ENCODE measurements at regions not wholly inside any gene's neighbourhood (a gene's known extent, or its start where the extent isn't known, plus 50 kb on each side); places are given as distances from the start of the nearest gene placed in this dataset.

DNA sequence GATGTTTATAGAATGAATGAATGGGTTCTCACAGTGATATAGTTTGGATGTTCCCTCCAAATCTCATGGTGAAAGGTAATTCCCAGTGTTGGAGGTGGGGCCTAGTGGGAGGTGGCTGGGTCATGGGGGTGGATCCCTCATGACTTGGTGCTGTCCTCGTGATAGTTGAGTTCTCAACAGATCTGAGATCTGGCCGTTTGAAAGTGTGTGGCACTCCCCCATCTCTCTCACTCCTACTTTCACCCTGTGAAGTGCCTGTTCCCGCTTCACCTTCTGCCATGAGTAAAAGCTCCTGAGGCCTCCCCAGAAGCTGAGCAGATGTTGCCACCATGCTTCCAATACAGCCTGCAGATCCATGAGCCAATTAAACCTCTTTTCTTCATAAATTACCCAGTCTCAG is 170.8 kb upstream of the LINGO1 start:
- Mint-ChIP-seq H3K36me3 (ENCODE audit: insufficient read depth) (no peaks in the 10 kb centered on the region), H3K9me3 (no peaks in the 10 kb centered on the region), H3K27ac (ENCODE audit: low read depth) (no peak overlapping the region), H3K27me3 (no peaks in the 10 kb centered on the region), H3K4me1 (no peaks in the 10 kb centered on the region), H3K4me3 (no peak overlapping the region)
- ATAC-seq (replicated peaks; ENCODE audit: extremely low read depth, poor library complexity, severe bottlenecking), result no peak
- no peak for DNase-seq (ENCODE audit: low spot score in 2 of 2)

DNA sequence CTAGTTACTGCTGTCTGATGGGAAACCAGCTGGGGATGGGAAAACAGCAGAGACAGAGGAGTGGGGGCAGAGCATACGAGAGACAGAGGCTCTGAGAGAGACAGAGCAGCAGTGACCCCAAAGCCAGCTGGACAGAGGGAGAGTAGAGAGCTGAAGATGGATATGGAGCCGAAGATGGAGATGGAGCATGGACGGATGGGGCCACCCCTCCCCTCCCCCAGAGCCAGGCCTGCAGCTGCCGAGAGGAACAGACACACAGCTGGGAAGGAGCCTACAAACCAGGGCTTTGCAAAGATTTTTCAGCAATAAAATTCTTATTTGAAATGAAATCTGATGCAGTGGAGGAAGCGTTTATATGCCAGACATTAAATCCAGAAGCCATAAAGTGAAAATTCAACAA is 167.6 kb upstream of the LINGO1 start:
- no peaks in the 10 kb centered on the region for H3K27me3 Mint-ChIP-seq
- ATAC-seq (replicated peaks; ENCODE audit: extremely low read depth, poor library complexity, severe bottlenecking) (no peak), DNase-seq (ENCODE audit: low spot score in 2 of 2) (no peak)
- no peak overlapping the region for H3K27ac Mint-ChIP-seq (ENCODE audit: low read depth)
- no peaks in the 10 kb centered on the region for H3K9me3 Mint-ChIP-seq
- H3K4me1 Mint-ChIP-seq, result peaks cover 9% of the 10 kb centered on the region
- no peaks in the 10 kb centered on the region for H3K36me3 Mint-ChIP-seq (ENCODE audit: insufficient read depth)
- no peak overlapping the region for H3K4me3 Mint-ChIP-seq

DNA sequence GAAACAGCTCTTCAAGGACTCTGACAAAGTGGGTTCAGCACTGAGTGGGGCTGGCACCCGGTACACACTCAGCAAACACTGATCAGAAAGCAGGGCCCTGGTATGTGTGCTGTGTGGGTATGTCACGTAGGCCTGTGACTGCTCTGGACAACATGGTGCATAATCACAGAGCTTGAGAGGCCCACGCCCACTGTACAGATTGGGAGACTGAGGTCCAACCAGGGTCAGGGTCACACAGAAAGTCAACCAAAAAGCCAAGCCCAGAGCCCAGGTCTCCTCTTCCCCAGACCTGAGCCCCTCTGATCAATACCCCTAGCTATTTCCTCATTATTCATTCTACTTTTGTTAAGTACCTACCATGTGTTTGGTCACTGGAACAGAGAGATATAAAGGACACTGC is 166.1 kb upstream of the LINGO1 start:
- H3K27me3 Mint-ChIP-seq, result no peaks in the 10 kb centered on the region
- no peaks in the 10 kb centered on the region for H3K36me3 Mint-ChIP-seq (ENCODE audit: insufficient read depth)
- no peak overlapping the region for H3K27ac Mint-ChIP-seq (ENCODE audit: low read depth)
- DNase-seq (ENCODE audit: low spot score in 2 of 2) (no peak), ATAC-seq (replicated peaks; ENCODE audit: extremely low read depth, poor library complexity, severe bottlenecking) (no peak)
- H3K9me3 Mint-ChIP-seq, result no peaks in the 10 kb centered on the region
- peaks cover 9% of the 10 kb centered on the region for H3K4me1 Mint-ChIP-seq
- no peak overlapping the region for H3K4me3 Mint-ChIP-seq

DNA sequence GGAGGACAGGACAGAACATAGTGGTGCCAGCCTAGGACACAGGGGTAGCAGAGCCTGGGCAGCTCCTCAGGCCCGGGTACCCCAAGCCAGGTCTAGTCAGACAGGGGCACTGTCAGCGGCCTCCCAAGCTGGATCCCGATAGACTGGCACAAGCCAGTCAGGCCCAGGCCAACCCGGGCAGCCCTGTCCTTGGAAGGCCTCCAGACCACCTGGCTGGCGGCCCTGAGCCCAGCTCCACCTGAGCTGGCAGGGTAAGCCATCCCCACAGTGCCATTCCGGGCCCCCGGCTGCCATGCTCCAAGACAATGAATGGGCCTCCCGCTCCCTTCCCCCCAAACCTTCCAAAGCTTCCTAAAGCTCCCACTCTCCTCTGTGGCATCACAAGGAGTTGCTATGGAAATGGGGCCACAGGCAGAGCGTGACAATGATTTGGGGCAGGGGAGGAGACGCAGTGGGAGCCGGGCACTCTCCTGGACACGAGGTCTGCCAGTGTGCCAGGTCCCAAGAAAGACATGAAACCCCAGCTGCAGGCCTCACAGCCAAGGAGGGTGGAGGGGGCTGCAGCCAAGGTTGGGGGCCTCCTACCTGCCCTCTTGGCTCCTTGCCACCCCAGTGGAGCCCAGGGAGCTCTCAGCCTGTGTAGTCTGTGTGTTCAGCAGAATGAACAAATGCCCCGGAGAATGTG is 165.6 kb upstream of the LINGO1 start:
- Mint-ChIP-seq H3K9me3 (no peaks in the 10 kb centered on the region), H3K4me3 (no peak overlapping the region), H3K27me3 (no peaks in the 10 kb centered on the region), H3K4me1 (peaks cover 9% of the 10 kb centered on the region), H3K36me3 (ENCODE audit: insufficient read depth) (peaks cover 1% of the 10 kb centered on the region), H3K27ac (ENCODE audit: low read depth) (no peak overlapping the region)
- no peak for DNase-seq (ENCODE audit: low spot score in 2 of 2)
- ATAC-seq (replicated peaks; ENCODE audit: extremely low read depth, poor library complexity, severe bottlenecking), result no peak

DNA sequence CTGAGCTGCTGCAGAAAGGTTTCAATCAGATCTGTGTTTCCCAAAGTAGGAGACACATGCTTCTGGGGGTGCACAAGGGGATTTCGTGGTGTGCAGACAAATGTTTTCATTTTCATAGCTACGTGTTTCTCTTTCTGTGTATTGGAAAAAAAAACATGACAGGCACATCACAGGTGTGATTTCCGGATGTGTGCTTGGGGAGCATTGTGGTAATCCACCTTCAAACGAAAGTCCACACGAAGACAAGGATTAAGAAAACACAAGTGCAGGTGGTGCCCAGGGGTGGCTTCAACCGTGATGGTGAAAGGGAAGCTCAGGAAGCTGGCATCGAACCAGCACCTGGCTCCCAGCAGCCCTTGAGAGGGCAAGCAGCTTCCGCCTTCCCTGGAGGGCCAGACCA is 164.6 kb upstream of the LINGO1 start:
- H3K27ac Mint-ChIP-seq (ENCODE audit: low read depth), result peak overlapping the region; percentile 61
- no peak overlapping the region for H3K4me3 Mint-ChIP-seq
- H3K36me3 Mint-ChIP-seq (ENCODE audit: insufficient read depth), result peaks cover 1% of the 10 kb centered on the region
- ATAC-seq (replicated peaks; ENCODE audit: extremely low read depth, poor library complexity, severe bottlenecking) (no peak), DNase-seq (ENCODE audit: low spot score in 2 of 2) (no peak)
- H3K4me1 Mint-ChIP-seq, result peaks cover 9% of the 10 kb centered on the region
- H3K9me3 Mint-ChIP-seq, result no peaks in the 10 kb centered on the region
- no peaks in the 10 kb centered on the region for H3K27me3 Mint-ChIP-seq

DNA sequence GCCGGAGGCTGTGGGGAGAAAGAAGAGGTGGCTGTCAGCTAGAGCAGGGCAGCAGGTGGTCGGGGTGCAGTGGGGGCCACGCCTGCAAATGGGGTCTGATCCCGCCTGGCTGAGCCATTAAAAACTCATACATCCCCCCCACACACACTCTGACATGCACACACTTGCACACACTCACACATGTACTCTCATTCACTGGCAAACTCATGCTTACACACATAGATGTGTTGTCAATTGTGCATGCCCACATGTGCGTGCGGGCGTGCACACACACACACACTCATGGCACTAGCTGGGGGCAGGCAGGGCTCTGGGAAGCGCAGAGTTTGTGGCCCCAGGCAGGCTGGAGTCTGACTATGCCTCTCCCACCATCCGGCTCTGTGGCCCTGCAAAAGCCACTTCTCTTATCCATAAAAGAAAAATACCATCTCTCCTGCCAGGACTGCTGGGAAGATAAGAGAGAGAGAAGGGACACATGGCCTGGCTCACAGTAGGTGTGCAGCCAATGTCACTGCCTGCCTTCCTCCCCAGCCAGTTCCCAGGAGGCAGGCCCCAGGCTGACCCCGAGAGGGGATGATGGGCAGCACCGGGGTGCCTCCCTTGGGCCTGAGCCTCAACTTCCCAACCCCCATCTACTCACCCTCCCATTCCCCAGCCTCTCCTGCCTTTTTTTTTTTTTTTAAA is 163.5 kb upstream of the LINGO1 start:
- H3K4me1 Mint-ChIP-seq, result peaks cover 9% of the 10 kb centered on the region
- H3K27me3 Mint-ChIP-seq, result no peaks in the 10 kb centered on the region
- H3K4me3 Mint-ChIP-seq, result no peak overlapping the region
- H3K36me3 Mint-ChIP-seq (ENCODE audit: insufficient read depth), result peaks cover 1% of the 10 kb centered on the region
- DNase-seq (ENCODE audit: low spot score in 2 of 2) (no peak), ATAC-seq (replicated peaks; ENCODE audit: extremely low read depth, poor library complexity, severe bottlenecking) (no peak)
- no peak overlapping the region for H3K27ac Mint-ChIP-seq (ENCODE audit: low read depth)
- H3K9me3 Mint-ChIP-seq, result no peaks in the 10 kb centered on the region

DNA sequence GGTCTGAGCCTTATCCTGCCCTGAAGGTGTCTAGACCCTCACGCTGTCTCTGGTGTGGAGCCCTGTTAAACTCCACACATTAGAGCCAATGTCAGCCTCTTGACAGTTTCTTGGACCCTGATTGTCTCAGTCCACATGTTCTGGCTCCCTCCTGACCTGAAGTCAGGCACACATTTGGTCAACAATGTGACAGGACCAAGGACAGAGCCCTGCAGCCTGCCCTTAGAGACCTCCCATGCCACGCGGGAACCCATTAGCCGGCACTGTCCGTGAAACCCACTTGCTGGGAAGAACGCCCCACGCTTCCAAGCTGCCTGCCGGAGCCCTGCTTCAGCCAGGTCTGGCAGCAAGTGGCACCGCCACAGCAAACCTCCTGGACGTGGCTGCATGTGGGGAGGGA is 162.7 kb upstream of the LINGO1 start:
- Mint-ChIP-seq H3K4me3 (no peak overlapping the region), H3K36me3 (ENCODE audit: insufficient read depth) (peaks cover 1% of the 10 kb centered on the region), H3K9me3 (no peaks in the 10 kb centered on the region), H3K27ac (ENCODE audit: low read depth) (no peak overlapping the region), H3K4me1 (peaks cover 9% of the 10 kb centered on the region), H3K27me3 (no peaks in the 10 kb centered on the region)
- ATAC-seq (replicated peaks; ENCODE audit: extremely low read depth, poor library complexity, severe bottlenecking) (no peak), DNase-seq (ENCODE audit: low spot score in 2 of 2) (no peak)

DNA sequence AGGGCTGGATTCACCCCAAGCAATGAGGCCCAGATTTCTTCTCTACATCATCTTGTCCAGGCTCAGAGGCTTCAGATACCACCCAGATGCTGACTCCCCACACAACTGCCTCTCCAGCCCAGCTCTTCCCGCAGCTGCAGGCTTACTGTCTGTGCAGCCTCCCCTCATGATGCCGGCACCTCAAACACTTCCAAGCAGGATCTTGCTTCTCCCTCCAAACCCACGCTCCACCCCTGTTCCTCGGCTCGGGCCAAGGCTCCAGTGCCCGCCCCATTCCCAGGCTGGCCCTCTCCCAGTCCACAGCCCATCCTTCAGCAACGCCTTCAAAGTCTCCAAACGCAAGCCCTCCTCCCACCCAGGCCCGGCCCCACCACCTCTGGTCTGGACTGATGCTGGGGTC is 159.2 kb upstream of the LINGO1 start:
- H3K4me1 Mint-ChIP-seq, result peaks cover 4% of the 10 kb centered on the region
- no peaks in the 10 kb centered on the region for H3K9me3 Mint-ChIP-seq
- peaks cover 3% of the 10 kb centered on the region for H3K36me3 Mint-ChIP-seq (ENCODE audit: insufficient read depth)
- no peak for ATAC-seq (replicated peaks; ENCODE audit: extremely low read depth, poor library complexity, severe bottlenecking)
- peaks cover 9% of the 10 kb centered on the region for H3K27me3 Mint-ChIP-seq
- no peak for DNase-seq (ENCODE audit: low spot score in 2 of 2)
- H3K27ac Mint-ChIP-seq (ENCODE audit: low read depth), result no peak overlapping the region
- H3K4me3 Mint-ChIP-seq, result no peak overlapping the region

DNA sequence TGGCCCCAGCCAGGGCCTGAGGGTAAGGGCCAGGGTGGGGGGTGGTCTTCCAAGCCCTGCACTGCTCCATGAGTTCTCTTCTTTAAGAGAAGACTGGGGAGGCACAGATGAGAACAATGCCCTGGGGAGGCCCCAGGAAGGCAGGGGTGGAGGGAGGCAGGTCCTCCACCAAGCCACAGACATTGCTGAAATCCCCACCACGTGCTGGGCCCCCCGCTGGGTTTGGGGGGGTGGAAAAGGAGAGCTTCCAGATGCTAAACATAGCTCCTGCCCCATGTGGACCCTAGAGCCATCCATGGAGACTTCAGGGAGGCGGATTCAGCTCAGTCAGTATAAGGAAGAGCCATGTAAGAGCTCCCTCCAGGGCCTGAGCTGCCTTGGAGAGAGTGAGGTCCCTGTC is 157.8 kb upstream of the LINGO1 start:
- no peaks in the 10 kb centered on the region for H3K4me1 Mint-ChIP-seq
- peaks cover 3% of the 10 kb centered on the region for H3K36me3 Mint-ChIP-seq (ENCODE audit: insufficient read depth)
- no peaks in the 10 kb centered on the region for H3K9me3 Mint-ChIP-seq
- H3K27ac Mint-ChIP-seq (ENCODE audit: low read depth), result no peak overlapping the region
- ATAC-seq (replicated peaks; ENCODE audit: extremely low read depth, poor library complexity, severe bottlenecking) (no peak), DNase-seq (ENCODE audit: low spot score in 2 of 2) (no peak)
- H3K27me3 Mint-ChIP-seq, result peaks cover 17% of the 10 kb centered on the region
- no peak overlapping the region for H3K4me3 Mint-ChIP-seq

DNA sequence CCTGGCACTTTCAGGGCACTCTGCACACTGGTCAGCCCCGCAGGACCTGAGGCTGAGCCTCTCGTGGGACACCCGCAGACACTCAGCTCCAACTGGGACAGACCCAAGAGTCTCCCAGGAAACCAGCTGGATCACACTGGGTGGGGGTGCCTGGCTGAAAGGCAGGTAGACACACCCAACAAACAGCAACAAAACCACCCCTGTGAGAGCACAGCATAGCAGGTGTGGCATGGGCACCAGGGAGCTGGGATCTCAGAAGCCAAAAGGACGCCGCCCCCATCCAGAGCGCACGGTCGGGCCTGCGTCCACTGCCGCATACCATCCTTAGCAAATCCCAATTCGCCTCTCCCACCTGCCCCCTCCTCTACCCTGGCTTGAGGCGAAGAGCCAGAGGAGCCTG is 154.2 kb upstream of the LINGO1 start:
- ATAC-seq (replicated peaks; ENCODE audit: extremely low read depth, poor library complexity, severe bottlenecking) (no peak), DNase-seq (ENCODE audit: low spot score in 2 of 2) (no peak)
- H3K27ac Mint-ChIP-seq (ENCODE audit: low read depth), result no peak overlapping the region
- H3K36me3 Mint-ChIP-seq (ENCODE audit: insufficient read depth), result peaks cover 2% of the 10 kb centered on the region
- H3K9me3 Mint-ChIP-seq, result no peaks in the 10 kb centered on the region
- peaks cover 37% of the 10 kb centered on the region for H3K27me3 Mint-ChIP-seq
- no peak overlapping the region for H3K4me3 Mint-ChIP-seq
- no peaks in the 10 kb centered on the region for H3K4me1 Mint-ChIP-seq

DNA sequence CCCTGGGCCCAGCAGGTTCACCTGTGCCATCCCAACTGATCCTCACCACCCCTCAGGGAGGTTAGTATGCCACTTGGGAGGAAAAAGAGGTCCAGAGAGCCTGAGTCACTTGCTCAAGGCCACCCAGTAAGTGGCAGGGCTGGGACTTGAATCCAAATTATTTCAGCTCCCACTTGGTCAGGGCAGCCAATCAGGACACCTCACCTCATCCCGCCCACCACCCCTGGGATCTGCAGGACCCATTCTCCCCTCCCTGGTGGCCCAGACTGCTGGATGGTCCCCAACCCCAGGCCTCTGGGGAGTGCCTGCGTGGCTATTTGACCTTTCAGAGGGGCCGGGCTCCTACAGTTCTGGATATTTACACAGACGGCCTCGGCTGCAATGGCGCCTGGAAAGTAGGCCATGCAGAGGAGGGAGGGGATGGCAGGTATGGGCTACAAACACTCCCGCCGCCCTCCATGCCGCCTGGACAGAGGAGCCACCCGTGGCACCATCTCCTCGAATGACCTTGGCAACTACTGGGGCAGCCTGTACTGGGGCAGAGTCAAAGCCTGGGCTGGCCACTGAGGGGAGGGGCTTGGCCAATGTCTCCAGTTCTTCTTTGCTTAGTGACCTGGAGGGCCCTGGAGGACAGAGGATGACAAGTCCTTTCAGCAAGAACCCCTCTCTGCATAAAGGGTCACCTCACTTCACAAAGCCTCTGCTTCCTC is 153.6 kb upstream of the LINGO1 start:
- no peaks in the 10 kb centered on the region for H3K9me3 Mint-ChIP-seq

DNA sequence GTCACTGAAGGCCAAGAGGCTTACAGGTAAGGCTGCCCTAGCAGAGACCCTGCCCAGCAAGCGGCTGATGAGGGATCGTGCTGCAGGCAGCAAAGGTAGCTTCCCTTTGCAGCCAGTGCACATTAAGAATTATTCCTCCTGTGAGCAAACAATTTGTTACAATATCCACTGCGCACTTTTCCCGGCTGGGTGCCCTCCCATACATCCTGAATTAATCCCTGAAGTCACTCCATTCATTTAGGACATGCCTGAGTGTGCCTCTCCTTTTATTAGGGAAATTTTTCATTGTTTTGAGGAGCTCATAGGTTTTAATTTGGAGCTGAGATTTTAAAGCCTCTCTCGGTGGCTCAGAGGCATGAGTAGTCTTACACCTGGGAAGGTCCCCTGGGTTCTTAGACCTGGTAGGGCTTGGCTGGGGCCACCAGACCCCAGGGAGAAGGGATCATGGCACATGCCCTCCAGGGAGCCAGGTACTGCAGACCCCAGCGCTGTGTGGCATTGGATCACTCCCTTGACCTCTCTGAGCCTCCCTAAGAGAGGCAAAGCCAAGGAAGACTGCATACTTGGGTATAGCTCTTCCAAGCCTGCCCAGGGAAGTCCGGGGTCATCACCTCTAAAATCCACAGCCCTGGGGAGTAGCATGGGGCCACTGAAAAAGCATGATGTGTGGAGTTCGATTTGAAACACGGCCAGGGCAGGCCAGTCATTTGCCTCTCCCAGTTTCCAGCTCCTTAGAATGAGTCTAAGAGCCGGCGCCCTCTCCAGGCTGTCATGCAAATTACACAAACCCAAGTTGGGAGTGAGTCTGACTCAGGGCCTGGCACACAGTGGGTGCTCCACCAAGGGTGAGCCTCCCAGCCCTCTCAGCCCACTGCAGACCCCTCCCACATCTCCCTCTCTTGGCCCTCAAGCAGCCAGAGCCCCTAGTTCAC is 151.9 kb upstream of the LINGO1 start:
- Mint-ChIP-seq H3K4me3 (no peak overlapping the region), H3K27ac (ENCODE audit: low read depth) (no peak overlapping the region), H3K27me3 (peaks cover 37% of the 10 kb centered on the region), H3K9me3 (peaks cover 6% of the 10 kb centered on the region), H3K36me3 (ENCODE audit: insufficient read depth) (no peaks in the 10 kb centered on the region), H3K4me1 (no peaks in the 10 kb centered on the region)
- ATAC-seq (replicated peaks; ENCODE audit: extremely low read depth, poor library complexity, severe bottlenecking) (no peak), DNase-seq (ENCODE audit: low spot score in 2 of 2) (no peak)

More for the DNA sequence above, 153.6 kb upstream of the LINGO1 start:
- Mint-ChIP-seq H3K4me1 (no peaks in the 10 kb centered on the region), H3K27me3 (peaks cover 37% of the 10 kb centered on the region), H3K27ac (ENCODE audit: low read depth) (no peak overlapping the region), H3K36me3 (ENCODE audit: insufficient read depth) (peaks cover 2% of the 10 kb centered on the region), H3K4me3 (no peak overlapping the region)
- no peak for ATAC-seq (replicated peaks; ENCODE audit: extremely low read depth, poor library complexity, severe bottlenecking)
- no peak for DNase-seq (ENCODE audit: low spot score in 2 of 2)
